NCI-H2107 treated with DMSO at 0.1 percent for 48 hours (cell line): ENCODE measurements at regions not wholly inside any gene's neighbourhood (a gene's known extent, or its start where the extent isn't known, plus 50 kb on each side); places are given as distances from the start of the nearest gene placed in this dataset.
"Not testable (repeated sequence)": the region's sequence is repeated elsewhere in the genome, so short reads cannot be mapped to it uniquely, and the experiment has no call there.

Source experiments
- DNase-seq: peaks from one replicate; lab custom pipeline; 2025; ENCODE audit not compliant: unreplicated experiment; lab: John Stamatoyannopoulos, UW

- no peak for DNase-seq
Measured at GRCh38 chr2:154960802-154961583, 262.5 kb downstream of the KCNJ3 start.

DNA sequence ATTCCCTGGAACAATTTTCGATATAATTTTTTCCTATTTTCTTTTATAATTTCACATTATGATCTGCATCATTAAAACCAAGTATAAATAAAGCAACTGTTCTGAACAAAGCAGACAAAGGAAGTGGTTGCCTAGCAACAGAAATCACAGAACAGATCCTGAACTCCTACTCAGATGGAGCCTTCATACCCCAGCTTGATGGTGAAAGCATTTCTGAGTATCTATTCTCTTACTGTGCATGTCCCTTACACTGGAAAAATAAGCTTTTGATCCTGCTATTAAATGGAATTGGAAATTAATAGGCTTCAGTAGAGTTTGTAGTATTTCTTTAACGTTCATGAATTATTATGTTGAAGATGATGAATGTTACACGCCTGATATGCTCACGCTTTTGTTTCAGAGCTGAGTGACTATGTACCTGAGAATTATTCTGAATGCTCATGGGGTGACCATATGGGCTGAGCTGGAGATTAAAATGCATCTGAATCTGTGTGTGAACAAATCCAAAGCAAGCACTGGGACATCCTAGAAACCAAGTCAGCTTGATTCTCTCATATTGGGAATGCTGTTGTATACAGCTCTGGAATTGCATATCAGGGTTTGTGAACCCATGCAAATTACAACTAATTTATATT is 254.0 kb downstream of the KCNJ3 start:
- DNase-seq = no peak

DNA sequence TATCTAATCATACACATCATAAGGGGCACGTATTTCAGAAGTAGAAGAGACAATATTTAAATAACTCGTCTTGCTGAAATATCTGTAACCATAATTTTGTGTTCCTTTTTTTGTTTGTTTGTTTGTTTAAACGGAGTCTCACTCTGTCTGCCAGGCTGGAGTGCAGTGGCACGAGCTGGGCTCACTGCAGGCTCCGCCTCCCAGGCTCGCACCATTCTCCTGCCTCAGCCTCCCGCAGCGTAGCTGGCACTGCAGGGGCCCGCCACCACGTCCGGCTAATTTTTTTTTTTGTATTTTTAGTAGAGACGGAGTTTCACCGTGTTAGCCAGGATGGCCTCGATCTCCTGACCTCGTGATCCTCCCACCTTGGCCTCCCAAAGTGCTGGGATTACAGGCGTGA is 248.9 kb downstream of the KCNJ3 start:
- not testable (repeated sequence) for DNase-seq

DNA sequence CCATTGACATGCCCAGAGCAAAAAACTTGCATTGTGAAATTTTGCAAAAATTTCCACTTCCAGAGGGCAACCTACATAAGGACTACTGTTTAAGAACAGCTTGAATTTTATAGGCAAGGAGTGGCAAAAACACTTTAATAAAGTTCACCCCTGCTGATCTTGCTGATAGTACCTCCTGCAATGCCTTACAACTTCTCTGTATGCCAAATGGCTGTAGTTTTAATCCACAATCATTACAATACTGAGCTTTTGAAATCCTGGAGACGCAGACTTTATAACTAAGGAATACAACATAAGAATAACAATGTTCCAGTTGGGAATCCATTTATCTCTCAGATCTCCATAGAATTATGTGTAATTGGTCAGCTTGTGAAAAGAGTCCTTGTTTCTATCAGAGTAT is 247.5 kb downstream of the KCNJ3 start:
- DNase-seq = no peak

- DNase-seq = no peak
Measured at GRCh38 chr2:154941379-154941778, 242.9 kb downstream of the KCNJ3 start.

DNA sequence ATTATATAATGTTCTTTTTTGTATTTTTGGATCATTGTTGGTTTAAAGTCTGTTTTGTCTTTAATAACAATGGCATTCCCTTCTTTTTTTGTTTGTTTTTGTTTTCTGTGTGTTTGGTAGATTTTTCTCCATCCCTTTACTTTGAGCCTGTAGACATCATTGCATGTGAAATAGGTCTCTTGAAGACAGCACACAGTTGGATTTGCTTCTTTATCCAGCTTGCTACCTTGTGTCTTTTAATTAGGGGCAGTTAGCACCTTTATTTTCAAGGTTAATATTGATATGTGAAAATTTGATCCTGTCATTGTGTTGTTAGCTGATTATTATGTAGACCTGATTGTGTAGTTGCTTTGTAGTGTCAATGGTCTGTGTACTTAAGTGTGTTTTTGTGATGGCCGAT is 235.7 kb downstream of the KCNJ3 start:
- no peak for DNase-seq

GRCh38 chr2:154924531-154924930 is 226.0 kb downstream of the KCNJ3 start:
- DNase-seq = no peak

GRCh38 chr2:154914561-154914960 is 216.1 kb downstream of the KCNJ3 start:
- DNase-seq = no peak

DNA sequence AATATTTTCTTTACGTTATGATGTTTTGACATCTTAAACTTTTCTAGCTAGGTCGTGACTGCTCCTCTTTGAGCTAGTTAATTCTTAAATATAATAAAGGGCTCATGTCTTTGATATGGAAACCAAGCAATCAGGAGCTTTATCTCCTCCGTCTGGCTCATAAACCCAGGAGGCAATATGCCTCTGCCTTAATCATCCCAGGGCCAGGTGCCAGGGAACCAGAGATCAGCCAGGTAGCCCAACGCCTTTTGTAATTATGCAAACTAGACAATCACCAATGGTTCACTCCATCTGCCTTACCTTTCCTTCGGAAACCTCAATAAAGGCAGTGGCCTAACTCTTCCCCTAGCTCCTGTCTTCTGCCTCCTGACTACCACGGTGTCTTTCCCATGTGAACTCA is 213.7 kb downstream of the KCNJ3 start:
- no peak for DNase-seq

DNA sequence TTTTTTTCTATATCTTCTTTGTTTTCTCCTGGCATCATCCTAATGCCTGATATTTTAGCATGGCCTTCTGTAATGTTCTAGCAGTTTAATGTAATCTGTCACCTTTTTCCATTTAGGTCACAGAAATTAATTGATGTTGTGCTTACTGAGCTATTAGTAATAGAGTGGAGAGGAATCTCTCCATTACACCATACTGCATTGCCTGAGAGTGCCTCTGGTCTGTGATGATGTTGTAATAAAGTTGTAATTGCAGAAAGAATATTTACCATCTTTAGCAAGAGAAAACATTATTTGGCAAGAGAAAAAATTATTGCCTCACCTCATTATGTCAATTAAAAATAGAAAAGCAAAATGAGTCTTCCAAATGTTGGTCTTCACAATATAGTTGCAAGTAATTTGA is 213.2 kb downstream of the KCNJ3 start:
- no peak for DNase-seq

GRCh38 chr2:154910701-154911100 is 212.2 kb downstream of the KCNJ3 start:
- no peak for DNase-seq

GRCh38 chr2:154908327-154908726 is 209.8 kb downstream of the KCNJ3 start:
- no peak for DNase-seq
